ENCODE measurements at regions not wholly inside any gene's neighbourhood (a gene's known extent, or its start where the extent isn't known, plus 50 kb on each side); places are given as distances from the start of the nearest gene placed in this dataset.

DNA sequence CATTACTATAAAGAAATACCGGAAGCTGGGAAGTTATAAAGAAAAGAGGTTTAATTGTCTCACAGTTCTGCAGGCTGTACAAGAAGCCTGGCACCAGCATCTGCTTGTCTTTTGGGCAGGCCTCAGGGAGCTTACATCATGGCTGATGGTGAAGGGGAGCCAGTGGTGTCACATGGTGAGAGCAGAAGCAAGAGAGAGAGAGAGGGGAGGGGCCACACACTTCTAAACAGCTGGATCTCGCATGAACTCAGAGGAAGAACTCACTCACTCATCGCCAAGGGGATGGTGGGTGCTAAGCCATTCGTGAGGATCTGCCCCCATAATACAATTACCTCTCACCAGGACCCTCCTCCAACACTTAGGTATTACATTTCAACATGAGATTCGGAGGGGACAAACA, 51.8 kb upstream of the ANKRD34C start:
- DNase-seq = no peak
- intact Hi-C loops (cut with DNase I) = no loop called here

DNA sequence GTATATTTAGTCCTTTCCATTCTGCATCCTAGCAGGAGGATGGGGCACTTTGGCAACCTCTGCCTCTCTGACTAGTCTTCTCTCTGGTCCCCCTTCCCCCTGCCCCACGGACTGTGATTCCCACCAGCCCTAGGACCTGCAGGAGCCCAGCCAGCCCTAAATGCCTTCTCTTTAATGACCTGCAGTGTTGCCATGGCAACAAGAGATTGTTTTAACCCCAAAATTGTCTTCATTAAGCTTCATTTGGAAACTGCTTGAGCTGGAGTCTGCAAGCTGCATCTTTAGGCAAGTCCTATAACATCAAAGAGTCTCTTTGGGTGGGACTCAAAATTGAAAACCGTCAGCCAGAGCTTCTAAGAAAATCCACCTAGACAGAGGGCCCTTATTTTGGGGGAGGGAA, 59.7 kb upstream of the ANKRD34C start:
- no peak for ATAC-seq (ENCODE audit: poor library complexity)
- no peak for DNase-seq
- intact Hi-C loops (cut with DNase I) = no loop called here

More for the DNA sequence above, 51.8 kb upstream of the ANKRD34C start:
- ATAC-seq (ENCODE audit: poor library complexity) = no peak

GRCh38 chr15:79221696-79222095, 60.8 kb upstream of the ANKRD34C start:
- ATAC-seq (ENCODE audit: poor library complexity) = no peak
- intact Hi-C loops (cut with DNase I) = no loop called here
- DNase-seq = no peak

- ATAC-seq (ENCODE audit: poor library complexity) = peak; percentile 53
- intact Hi-C loops (cut with DNase I) = no loop called here
- DNase-seq = no peak
Measured at GRCh38 chr15:79219393-79220056, 63.0 kb upstream of the ANKRD34C start.

DNA sequence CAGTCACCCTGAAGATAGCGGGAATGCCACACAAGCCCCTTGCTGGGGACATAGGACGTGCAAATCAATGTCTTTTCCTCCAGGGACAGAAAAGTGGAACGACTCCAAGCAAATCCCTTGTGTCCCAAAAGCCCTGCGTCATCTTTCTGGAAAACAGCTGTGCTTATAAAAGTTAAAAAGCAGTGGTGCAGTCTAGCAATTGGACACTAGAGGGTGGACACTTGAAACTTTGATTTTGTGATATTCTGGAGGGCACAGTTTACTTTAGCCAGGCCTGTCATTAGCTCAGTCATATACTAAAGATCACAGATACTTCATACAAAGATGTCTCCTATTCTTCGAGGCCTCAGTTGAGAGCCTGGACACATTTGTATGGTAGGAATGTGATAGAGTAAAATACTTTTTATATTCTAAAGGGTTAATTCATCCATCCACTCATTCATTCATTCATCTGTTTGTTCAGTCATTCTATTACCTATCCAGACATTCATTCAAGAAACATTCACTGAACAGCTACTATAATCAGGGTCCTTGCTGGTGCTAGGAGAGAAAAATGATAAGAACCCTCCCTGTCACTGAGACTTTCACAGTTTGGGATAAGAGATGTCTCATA, 63.8 kb upstream of the ANKRD34C start:
- intact Hi-C loops (cut with DNase I) = no loop called here
- DNase-seq = no peak
- ATAC-seq (ENCODE audit: poor library complexity) = peak; percentile 20

- DNase-seq (no peak), ATAC-seq (ENCODE audit: poor library complexity) (no peak)
- intact Hi-C loops (cut with DNase I) = no loop called here
Measured at GRCh38 chr15:79213650-79214049, 68.9 kb upstream of the ANKRD34C start.

DNA sequence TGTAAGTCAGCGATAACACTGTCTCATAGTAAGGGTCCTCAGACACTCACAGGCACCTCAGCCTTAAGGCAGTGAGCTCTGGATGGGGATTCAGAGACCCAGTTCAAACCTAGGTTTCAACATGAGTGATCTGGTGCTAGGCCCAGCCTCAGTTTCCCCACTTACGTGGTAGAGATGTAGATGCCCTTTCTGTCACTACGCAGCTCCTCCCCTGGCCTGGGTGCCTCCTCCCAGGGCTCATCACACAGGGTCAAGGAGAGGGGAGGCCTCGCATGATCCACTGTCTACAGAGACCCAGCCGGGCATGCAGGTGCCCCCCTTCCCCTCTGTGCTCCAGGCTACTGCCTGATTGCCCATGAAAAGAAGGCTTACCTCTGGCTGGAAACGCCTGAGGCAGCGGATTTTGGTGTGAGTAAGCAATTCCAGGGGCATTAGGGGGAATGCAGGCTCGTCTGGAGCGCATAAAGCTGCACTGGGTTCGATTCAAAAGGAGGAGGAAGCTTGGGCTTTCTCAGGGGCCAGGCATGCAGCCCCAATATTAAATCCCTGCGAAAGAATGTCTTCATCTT, 69.8 kb upstream of the ANKRD34C start:
- DNase-seq = no peak
- no peak for ATAC-seq (ENCODE audit: poor library complexity)
- intact Hi-C loops (cut with DNase I) = no loop called here

DNA sequence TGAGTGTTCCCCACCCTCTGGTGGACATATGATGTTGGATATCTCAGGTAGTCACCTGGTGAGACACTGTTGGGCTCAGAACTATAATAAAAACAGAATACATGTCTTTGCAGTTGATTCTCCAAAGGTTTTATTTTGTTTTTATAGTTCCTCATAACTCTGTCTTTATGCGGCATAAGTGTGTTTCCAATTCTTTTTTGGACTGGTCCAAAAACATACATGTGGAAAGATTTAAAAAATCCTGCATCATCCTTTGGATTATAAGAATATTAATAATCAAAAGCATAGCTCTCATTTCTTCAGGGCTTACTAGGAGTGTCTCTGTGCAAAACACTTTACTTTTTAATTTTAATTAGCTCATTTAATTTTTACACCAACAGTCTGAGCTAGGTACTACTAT, 71.0 kb upstream of the ANKRD34C start:
- ATAC-seq (ENCODE audit: poor library complexity) = no peak
- DNase-seq = no peak
- intact Hi-C loops (cut with DNase I) = no loop called here

DNA sequence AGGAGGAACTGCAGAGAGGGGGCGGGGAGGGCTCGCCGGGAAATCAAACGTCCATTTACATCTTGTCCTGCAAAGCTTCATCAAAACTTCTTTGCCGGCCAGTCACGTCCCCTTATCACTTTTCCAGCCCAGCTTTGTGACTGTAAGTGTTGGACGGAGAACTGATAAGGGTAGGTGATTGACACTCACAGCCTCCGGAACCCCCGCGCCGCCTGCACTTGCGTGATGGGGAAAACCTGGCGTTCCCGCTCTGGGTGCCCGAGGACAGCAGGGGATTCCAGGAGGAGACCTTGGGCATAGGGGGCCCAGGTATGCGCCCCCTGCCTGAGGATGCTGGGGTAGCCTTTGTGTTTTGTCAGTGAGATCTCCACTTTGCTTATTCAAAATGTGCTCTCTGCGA, 72.8 kb upstream of the ANKRD34C start:
- no peak for ATAC-seq (ENCODE audit: poor library complexity)
- intact Hi-C loops (cut with DNase I) = no loop called here
- DNase-seq = no peak

- no peak for ATAC-seq (ENCODE audit: poor library complexity)
- no peak for DNase-seq
- intact Hi-C loops (cut with DNase I) = no loop called here
Measured at GRCh38 chr15:79209116-79209515, 73.4 kb upstream of the ANKRD34C start.

GRCh38 chr15:79208179-79208578, 74.3 kb upstream of the ANKRD34C start:
- intact Hi-C loops (cut with DNase I) = no loop called here
- ATAC-seq (ENCODE audit: poor library complexity) = no peak

GRCh38 chr15:79206940-79207339, 75.6 kb upstream of the ANKRD34C start:
- intact Hi-C loops (cut with DNase I) = no loop called here
- no peak for ATAC-seq (ENCODE audit: poor library complexity)
- no peak for DNase-seq

More at GRCh38 chr15:79208179-79208578, 74.3 kb upstream of the ANKRD34C start:
- no peak for DNase-seq

DNA sequence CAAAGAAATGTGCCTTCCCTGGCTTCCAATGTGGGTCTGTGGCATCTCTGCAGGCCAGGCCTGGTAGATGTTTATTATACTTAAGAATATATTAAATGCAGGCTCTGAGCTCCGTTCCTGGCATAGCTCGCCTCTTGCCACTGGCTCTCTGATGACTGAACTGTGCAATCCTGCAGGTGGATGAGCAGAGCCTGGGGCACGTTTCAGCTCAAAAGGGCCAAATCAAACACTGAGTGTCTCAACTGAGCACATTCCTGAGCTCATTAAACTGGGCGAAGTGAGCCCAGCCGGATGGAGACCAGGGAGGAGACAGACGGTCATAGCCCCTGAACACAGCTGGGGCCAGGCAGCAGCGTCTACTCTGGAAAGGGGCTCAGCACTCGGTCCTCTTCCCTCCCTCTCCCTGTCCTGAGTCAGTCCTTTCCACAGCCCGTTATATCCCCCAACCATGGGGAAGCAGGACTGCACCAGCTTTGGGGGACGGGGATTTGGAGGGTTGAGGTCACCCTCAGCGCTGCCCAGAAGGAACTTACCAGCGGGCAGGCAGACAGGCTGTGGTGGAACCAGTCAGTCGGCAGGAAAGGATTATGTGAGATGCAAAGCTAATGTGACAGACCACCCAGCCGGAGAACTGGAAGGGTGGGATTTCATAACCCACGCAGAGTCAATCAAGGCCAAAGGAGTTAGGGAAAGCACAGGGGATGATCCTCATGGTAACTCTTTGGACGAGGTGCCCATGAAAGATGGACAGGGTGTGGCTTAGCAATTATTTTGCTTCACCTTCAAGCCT, 77.4 kb upstream of the ANKRD34C start:
- ATAC-seq (ENCODE audit: poor library complexity) = no peak
- DNase-seq = no peak
- intact Hi-C loops (cut with DNase I) = no loop called here

DNA sequence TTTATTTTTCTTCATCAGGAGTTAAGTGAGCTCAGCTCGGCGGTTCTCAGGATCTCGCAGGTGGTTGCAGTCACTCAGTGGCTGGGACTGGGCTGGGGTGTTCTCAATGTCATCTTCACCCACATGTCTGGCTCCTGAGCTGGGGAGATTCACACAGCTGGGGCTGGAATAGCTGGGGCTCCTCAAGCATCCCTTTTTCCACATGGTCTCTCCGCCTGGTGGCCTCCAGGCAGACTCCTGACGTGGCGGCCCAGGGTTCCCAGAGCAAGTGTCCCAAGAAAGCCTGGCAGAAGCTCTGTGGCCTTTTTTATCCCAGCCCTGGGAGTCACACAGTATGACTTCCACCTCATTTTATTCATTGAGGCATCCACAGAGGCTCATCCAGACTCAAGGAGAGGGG, 84.1 kb upstream of the ANKRD34C start:
- DNase-seq = no peak
- no peak for ATAC-seq (ENCODE audit: poor library complexity)
- intact Hi-C loops (cut with DNase I) = no loop called here

DNA sequence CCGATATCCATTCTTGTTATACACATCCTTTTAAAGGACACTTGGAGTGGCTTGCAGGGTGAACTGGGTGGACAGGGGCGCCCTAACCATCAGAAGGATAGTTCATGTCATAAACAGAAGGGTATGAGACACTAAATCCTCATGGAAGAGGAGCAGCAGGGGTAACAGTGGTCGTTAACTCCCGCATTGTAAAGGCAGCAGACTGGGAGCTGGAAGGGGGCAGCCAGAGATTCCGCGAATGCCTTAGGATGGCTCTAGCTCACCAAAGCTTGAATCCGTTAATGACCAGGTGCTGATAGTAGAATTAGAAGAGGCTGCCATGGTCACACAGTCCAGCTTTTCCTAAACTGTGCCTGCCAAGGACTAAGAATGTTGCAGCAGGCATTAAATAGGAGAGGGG, 85.2 kb upstream of the ANKRD34C start:
- DNase-seq (no peak), ATAC-seq (ENCODE audit: poor library complexity) (no peak)
- intact Hi-C loops (cut with DNase I) = no loop called here

DNA sequence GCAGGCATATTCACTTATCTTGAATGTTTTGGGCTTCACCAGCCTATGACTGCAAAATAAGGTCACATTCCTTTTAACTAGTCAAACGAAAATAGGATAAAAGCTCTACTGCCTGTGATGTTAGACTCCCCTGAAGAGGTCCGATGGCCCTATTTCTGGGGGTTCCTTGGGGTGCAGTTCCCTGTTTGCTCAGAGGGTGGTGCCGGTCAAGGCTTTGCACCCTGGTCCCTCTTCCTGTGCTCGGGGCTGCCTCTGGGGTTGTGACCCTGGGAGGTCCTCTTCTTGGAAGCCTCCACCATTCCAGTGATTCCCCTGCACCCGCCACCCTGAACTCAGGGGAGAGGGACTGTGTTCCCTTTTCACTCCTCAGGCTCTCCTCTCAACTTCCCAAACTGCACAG, 86.7 kb upstream of the ANKRD34C start:
- ATAC-seq (ENCODE audit: poor library complexity) = no peak
- no peak for DNase-seq
- intact Hi-C loops (cut with DNase I) = no loop called here

DNA sequence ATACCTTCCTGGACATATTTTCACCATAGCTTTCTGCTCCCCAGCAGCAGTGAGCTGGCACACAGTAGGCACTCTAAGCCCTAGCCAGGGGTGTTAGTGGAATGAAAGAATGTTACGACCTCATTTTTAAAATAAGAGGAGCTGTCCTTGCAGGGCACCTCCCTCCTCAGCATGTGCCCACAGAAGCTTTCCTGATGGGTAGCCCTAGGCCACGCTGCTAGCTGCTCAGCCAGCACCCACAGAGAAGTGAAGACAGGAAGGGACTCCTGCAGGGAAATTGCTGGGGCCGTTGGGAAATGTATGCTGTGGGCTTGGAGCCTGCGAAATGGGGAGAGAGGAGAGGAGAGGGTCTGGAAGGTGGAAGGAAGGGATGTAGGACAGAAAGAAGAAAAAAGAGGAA, 87.3 kb upstream of the ANKRD34C start:
- no peak for DNase-seq
- intact Hi-C loops (cut with DNase I) = no loop called here
- no peak for ATAC-seq (ENCODE audit: poor library complexity)

DNA sequence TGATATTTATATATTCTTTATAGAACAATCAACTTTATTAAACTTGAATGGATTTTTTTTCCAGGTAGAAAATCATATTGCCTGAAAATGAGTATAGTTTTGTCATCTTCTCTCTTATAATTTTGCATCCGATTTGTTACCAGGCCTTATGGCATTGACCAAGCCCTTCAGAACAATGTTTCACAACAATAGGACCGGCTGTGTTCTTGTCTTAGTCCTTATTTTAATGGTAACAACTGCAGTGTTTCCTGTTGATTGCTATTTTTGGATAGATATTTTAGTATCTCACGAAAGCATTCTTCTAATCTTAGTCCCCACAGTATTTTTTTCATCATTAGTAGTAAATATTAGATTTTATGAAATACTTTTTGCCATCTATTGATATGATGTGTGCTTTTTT, 88.1 kb upstream of the ANKRD34C start:
- intact Hi-C loops (cut with DNase I) = no loop called here
- DNase-seq (no peak), ATAC-seq (ENCODE audit: poor library complexity) (no peak)

GRCh38 chr15:79193549-79193948, 89.0 kb upstream of the ANKRD34C start:
- intact Hi-C loops (cut with DNase I) = no loop called here
- DNase-seq (no peak), ATAC-seq (ENCODE audit: poor library complexity) (no peak)

GRCh38 chr15:79193103-79193502, 89.4 kb upstream of the ANKRD34C start:
- intact Hi-C loops (cut with DNase I) = no loop called here
- ATAC-seq (ENCODE audit: poor library complexity) = no peak
- no peak for DNase-seq

Data from Right ventricle myocardium superior (tissue), 1 donor.